WTC11 (cell line): ENCODE measurements at regions not wholly inside any gene's neighbourhood (a gene's known extent, or its start where the extent isn't known, plus 50 kb on each side); places are given as distances from the start of the nearest gene placed in this dataset.

Experiments used
- ATAC-seq: fragments of 200-7000 bp; cut with Tn5 transposase; 2 replicates; pipeline ENCODE4 v1.10.0; 2021; ENCODE audit warnings: mild to moderate bottlenecking, moderate library complexity
- CTCF ChIA-PET: fragments of 300-600 bp; sonication (Branson Sonifier 250); formaldehyde crosslinking; loops from one replicate; lab custom pipeline; 2021; ENCODE audit warnings: antibody characterized with exemption; lab: Charles Lee
- POLR2A ChIA-PET: fragments of 350-600 bp; sonication (Branson Sonifier 250); formaldehyde crosslinking; loops from one replicate; lab custom pipeline; 2021; ENCODE audit warnings: antibody characterized with exemption; lab: Charles Lee
- DNase-seq: peaks from one replicate; pipeline ENCODE4 v3.0.0; 2021; ENCODE audit warnings: low spot score
- H3K27ac Mint-ChIP-seq: 2 replicates; pipeline ENCODE4 v1.8.0; 2021; ENCODE audit warnings: mixed read lengths
- H3K27me3 Mint-ChIP-seq: 2 replicates; pipeline ENCODE4 v1.8.0; 2021; ENCODE audit warnings: low read depth, mild to moderate bottlenecking, moderate library complexity, mixed read lengths
- H3K36me3 Mint-ChIP-seq: 2 replicates; pipeline ENCODE4 v1.8.0; 2021; ENCODE audit warnings: mixed read lengths
- H3K4me1 Mint-ChIP-seq: 2 replicates; pipeline ENCODE4 v1.8.0; 2022; ENCODE audit warnings: mixed read lengths
- H3K4me3 Mint-ChIP-seq: 2 replicates; pipeline ENCODE4 v1.8.0; 2021; ENCODE audit warnings: mild to moderate bottlenecking, moderate library complexity, mixed read lengths
- H3K9me3 Mint-ChIP-seq: 2 replicates; pipeline ENCODE4 v1.8.0; 2021; ENCODE audit warnings: mixed read lengths
- AR ChIP-seq: fragments of 250-450 bp; sonication (Bioruptor Pico); IDR thresholded peaks from 2 replicates; pipeline ENCODE4 v1.9.0; 2021; ENCODE audit warnings: mild to moderate bottlenecking
- ATF3 ChIP-seq: sonication (generic); formaldehyde crosslinking; conservative IDR thresholded peaks from 2 replicates; pipeline ENCODE4 v1.8.1; 2022; ENCODE audit warnings: mild to moderate bottlenecking, missing genetic modification reagents
- CTCF ChIP-seq: fragments of 200-600 bp; IDR thresholded peaks from 2 replicates; pipeline ENCODE4 v1.8.0; 2022; ENCODE audit warnings: antibody characterized with exemption
- E2F1 ChIP-seq: sonication (generic); formaldehyde crosslinking; IDR thresholded peaks from 2 replicates; pipeline ENCODE4 v1.8.0; 2022; ENCODE audit warnings: mild to moderate bottlenecking, missing genetic modification reagents
- E2F4 ChIP-seq: sonication (generic); formaldehyde crosslinking; IDR thresholded peaks from 2 replicates; pipeline ENCODE4 v1.8.1; 2022; ENCODE audit warnings: low read depth, mild to moderate bottlenecking, moderate library complexity, missing genetic modification reagents, borderline replicate concordance
- ESRRA ChIP-seq: sonication (generic); formaldehyde crosslinking; IDR thresholded peaks from 2 replicates; pipeline ENCODE4 v1.8.1; 2022; ENCODE audit warnings: mild to moderate bottlenecking, missing genetic modification reagents, borderline replicate concordance
- GRHL2 ChIP-seq: fragments of 250-450 bp; sonication (Bioruptor Pico); IDR thresholded peaks from 2 replicates; pipeline ENCODE4 v1.8.0; 2022; ENCODE audit warnings: mild to moderate bottlenecking, moderate library complexity; ENCODE audit not compliant: insufficient replicate concordance, severe bottlenecking
- HMGXB4 ChIP-seq: sonication (generic); formaldehyde crosslinking; IDR thresholded peaks from 2 replicates; pipeline ENCODE4 v1.8.1; 2023; ENCODE audit warnings: mild to moderate bottlenecking, moderate library complexity, missing genetic modification reagents
- NFE2L1 ChIP-seq: sonication (generic); formaldehyde crosslinking; IDR thresholded peaks from 2 replicates; pipeline ENCODE4 v1.8.1; 2023; ENCODE audit warnings: missing genetic modification reagents
- SOX15 ChIP-seq: fragments of 250-450 bp; sonication (Bioruptor Pico); IDR thresholded peaks from 2 replicates; pipeline ENCODE4 v1.9.0; 2021; ENCODE audit warnings: mild to moderate bottlenecking
- SP1 ChIP-seq: sonication (generic); formaldehyde crosslinking; conservative IDR thresholded peaks from 2 replicates; pipeline ENCODE4 v1.8.1; 2022; ENCODE audit warnings: missing genetic modification reagents
- TEAD4 ChIP-seq: sonication (generic); formaldehyde crosslinking; IDR thresholded peaks from 2 replicates; pipeline ENCODE4 v1.8.0; 2022; ENCODE audit warnings: mild to moderate bottlenecking, missing genetic modification reagents
- ZBTB21 ChIP-seq: sonication (generic); formaldehyde crosslinking; IDR thresholded peaks from 2 replicates; pipeline ENCODE4 v1.8.1; 2023; ENCODE audit warnings: mild to moderate bottlenecking, missing genetic modification reagents, borderline replicate concordance
- ZNF396 ChIP-seq: fragments of 250-450 bp; sonication (Bioruptor Pico); IDR thresholded peaks from 2 replicates; pipeline ENCODE4 v1.8.0; 2021; ENCODE audit warnings: mild to moderate bottlenecking, moderate library complexity, borderline replicate concordance
- ZNF425 ChIP-seq: fragments of 250-450 bp; sonication (Bioruptor Pico); conservative IDR thresholded peaks from 2 replicates; pipeline ENCODE4 v1.9.0; 2021; ENCODE audit warnings: mild to moderate bottlenecking

GRCh38 chr14:49366416-49366815 is 219.8 kb downstream of the RPS29 start (continued):
- TF ChIP-seq HMGXB4 (CRISPR knock-in tag) (no peak), ZNF396 (CRISPR knock-in tag) (no peak), E2F4 (CRISPR knock-in tag) (no peak)

GRCh38 chr14:49364752-49365117 is 221.4 kb downstream of the RPS29 start:
- Mint-ChIP-seq H3K27me3 (no peaks in the 10 kb centered on the region), H3K36me3 (0 out of 2 replicates have a peak, but pooled peaks cover 2% of the 10 kb centered on the region)
- CTCF ChIA-PET: no interaction called here
- TF ChIP-seq TEAD4 (CRISPR knock-in tag) (no peak), ATF3 (CRISPR knock-in tag) (no peak), GRHL2 (CRISPR knock-in tag) (no peak), NFE2L1 (no peak), ZNF425 (CRISPR knock-in tag) (no peak), E2F1 (CRISPR knock-in tag) (no peak), ESRRA (CRISPR knock-in tag) (no peak), AR (no peak), SP1 (CRISPR knock-in tag) (no peak), SOX15 (CRISPR knock-in tag) (no peak), CTCF (no peak), ZNF396 (CRISPR knock-in tag) (no peak), ZBTB21 (no peak)
- TF ChIP-seq, all 79 proteins: peak for 0
- DNase-seq: no peak
- Mint-ChIP-seq H3K4me3 (no peak overlapping the region), H3K9me3 (peaks cover 13% of the 10 kb centered on the region), H3K27ac (no peak overlapping the region), H3K4me1 (0 out of 2 replicates have a peak, but pooled peaks cover 5% of the 10 kb centered on the region)
- POLR2A ChIA-PET: no interaction called here
- no peak for ATAC-seq
